Endothelial cell of umbilical vein (primary cell): ENCODE measurements at regions not wholly inside any gene's neighbourhood (a gene's known extent, or its start where the extent isn't known, plus 50 kb on each side); places are given as distances from the start of the nearest gene placed in this dataset.

Experiments used
- BruUV-seq: library from RNA; stranded (reverse); fragments of 400-500 nt; replicated peaks from 2 replicates; lab custom pipeline; 2021; lab: Mats Ljungman, UMichigan
- CTCF ChIA-PET: fragments of 300-600, 350-600 bp; sonication (Branson Sonifier 250); formaldehyde crosslinking; loops from one replicate; lab custom pipeline; 2021; ENCODE audit warnings: antibody characterized with exemption, inconsistent platforms; lab: Charles Lee
- POLR2A ChIA-PET: fragments of 300-600, 350-600 bp; sonication (Branson Sonifier 250); formaldehyde crosslinking; loops from one replicate; lab custom pipeline; 2021; ENCODE audit warnings: antibody characterized with exemption, inconsistent platforms; lab: Charles Lee
- DNase-seq: peaks from one replicate; pipeline ENCODE4 v3.0.0-alpha.2; 2011; ENCODE audit warnings: low read depth, low spot score
- FAIRE-seq: peaks from 2 replicates; lab custom pipeline; 2011; peaks lifted over from hg19 to GRCh38; lab: Jason Lieb, UNC
- H2AFZ ChIP-seq: 2 replicates; pipeline ENCODE4 v1.6.0; 2012; ENCODE audit warnings: low read depth, low read length, control low read depth, inconsistent platforms
- H3K27ac ChIP-seq: 2 replicates; pipeline ENCODE4 v1.5.1; 2011; ENCODE audit warnings: low read depth, mild to moderate bottlenecking, control low read depth, low read length, moderate library complexity; ENCODE audit not compliant: insufficient read depth
- H3K27me3 ChIP-seq, 2 experiments: 2 replicates each; pipeline versions ENCODE4 v1.6.0 to v1.6.1; 2011; ENCODE audit warnings: low read length in 2 of 2, mixed read lengths in 1 of 2; ENCODE audit not compliant: control insufficient read depth in 2 of 2, insufficient read depth in 2 of 2
- H3K36me3 ChIP-seq, 2 experiments: 2 replicates in 1 of 2; 3 replicates in 1 of 2; pipeline ENCODE4 v1.5.1; 2011; ENCODE audit warnings: low read length in 2 of 2, mild to moderate bottlenecking in 1 of 2, moderate library complexity in 1 of 2; ENCODE audit not compliant: control insufficient read depth in 2 of 2, insufficient read depth in 2 of 2; ENCODE audit errors: extremely low read depth in 1 of 2
- H3K4me1 ChIP-seq: 3 replicates; pipeline ENCODE4 v1.5.1; 2011; ENCODE audit warnings: mild to moderate bottlenecking, low read length; ENCODE audit not compliant: control insufficient read depth, insufficient read depth; ENCODE audit errors: extremely low read depth
- H3K4me2 ChIP-seq: 2 replicates; pipeline ENCODE4 v1.6.1; 2011; ENCODE audit warnings: low read length, control low read depth, mixed read lengths; ENCODE audit not compliant: insufficient read depth
- H3K4me3 ChIP-seq, 3 experiments: fragments of 200-600 bp in 1 of 3; sonication (generic), shearing (Covaris generic) in 1 of 3; replicated peaks in 1 of 3; 2 replicates each; pipeline ENCODE4 v1.5.1; 2011 to 2016; ENCODE audit warnings: control low read depth in 3 of 3, low read length in 3 of 3, mild to moderate bottlenecking in 2 of 3, inconsistent platforms in 1 of 3, low read depth in 1 of 3, moderate library complexity in 1 of 3; ENCODE audit not compliant: insufficient read depth in 1 of 3
- H3K79me2 ChIP-seq: 2 replicates; pipeline ENCODE4 v1.6.0; 2012; ENCODE audit warnings: low read length, inconsistent platforms; ENCODE audit not compliant: control insufficient read depth, insufficient read depth
- H3K9ac ChIP-seq: replicated peaks from 2 replicates; pipeline ENCODE3; 2011; ENCODE audit warnings: low read length, control low read depth; ENCODE audit not compliant: insufficient read depth; ENCODE audit errors: extremely low read depth
- H3K9me1 ChIP-seq: replicated peaks from 3 replicates; pipeline ENCODE4 v1.6.0; 2011; ENCODE audit warnings: mild to moderate bottlenecking, low read length; ENCODE audit not compliant: control insufficient read depth, insufficient read depth; ENCODE audit errors: extremely low read depth
- H3K9me3 ChIP-seq: replicated peaks from 2 replicates; pipeline ENCODE4 v1.5.1; 2012; ENCODE audit warnings: low read length, inconsistent platforms; ENCODE audit not compliant: control insufficient read depth, insufficient read depth
- H4K20me1 ChIP-seq: replicated peaks from 2 replicates; pipeline ENCODE3; 2011; ENCODE audit warnings: mild to moderate bottlenecking, low read length; ENCODE audit not compliant: control insufficient read depth, insufficient read depth; ENCODE audit errors: extremely low read depth
- CTCF ChIP-seq, 2 donors: IDR thresholded peaks; 1 replicate in 1 of 2; 2 replicates in 1 of 2; pipeline ENCODE4 v1.5.1; 2011; ENCODE audit warnings: low read length in 2 of 2, mild to moderate bottlenecking in 2 of 2, moderate library complexity in 2 of 2, control low read depth in 1 of 2, inconsistent platforms in 1 of 2, low read depth in 1 of 2; ENCODE audit not compliant: insufficient read depth in 1 of 2; ENCODE audit errors: extremely low read depth in 1 of 2
- EZH2 ChIP-seq: IDR thresholded peaks from 2 replicates; pipeline ENCODE4 v1.6.1; 2012; ENCODE audit warnings: borderline replicate concordance, low read depth, mild to moderate bottlenecking, moderate library complexity, low read length, inconsistent platforms; ENCODE audit not compliant: severe bottlenecking
- FOS ChIP-seq: IDR thresholded peaks from 2 replicates; pipeline ENCODE4 v1.6.1; 2011; ENCODE audit warnings: mild to moderate bottlenecking, low read length, moderate library complexity, borderline replicate concordance; ENCODE audit not compliant: insufficient read depth
- GATA2 ChIP-seq: IDR thresholded peaks from 2 replicates; pipeline ENCODE4 v1.7.0; 2011; ENCODE audit warnings: low read depth, mild to moderate bottlenecking, moderate library complexity, mixed read lengths, low read length; ENCODE audit not compliant: insufficient read length, insufficient read depth
- JUN ChIP-seq: IDR thresholded peaks from 2 replicates; pipeline ENCODE4 v1.6.1; 2011; ENCODE audit warnings: borderline replicate concordance, low read depth; ENCODE audit not compliant: insufficient read length, insufficient read depth
- MAX ChIP-seq: IDR thresholded peaks from 2 replicates; pipeline ENCODE4 v1.6.1; 2011; ENCODE audit not compliant: insufficient read depth, insufficient read length
- MYC ChIP-seq: IDR thresholded peaks from one replicate; pipeline ENCODE4 v1.6.1; 2011; ENCODE audit warnings: mild to moderate bottlenecking, low read depth, low read length
- POLR2A ChIP-seq: IDR thresholded peaks from 2 replicates; pipeline ENCODE4 v1.6.1; 2012; ENCODE audit warnings: low read depth, mild to moderate bottlenecking, control low read depth, low read length
- POLR2AphosphoS5 ChIP-seq: IDR thresholded peaks from 2 replicates; pipeline ENCODE4 v1.6.1; 2012; ENCODE audit warnings: low read depth, mild to moderate bottlenecking, control low read depth, low read length, moderate library complexity; ENCODE audit not compliant: insufficient read depth
- dilution Hi-C: fragments of 300-500 bp; cut with MboI; formaldehyde crosslinking; loops from one replicate; pipeline ENCODE4 v1.15.0; 2019; ENCODE audit warnings: low sequenced_read_pairs; ENCODE audit not compliant: extremely low pct_ligation_motif_present
- intact Hi-C: fragments of 100-400 bp; cut with micrococcal nuclease; formaldehyde crosslinking; loops from one replicate; pipeline ENCODE4 v1.10.0; 2022

GRCh38 chr2:160550048-160550447 is 56.4 kb upstream of the RBMS1 start:
- Histone ChIP-seq H3K4me3 (no peak overlapping the region), H2AFZ (no peak overlapping the region), H3K4me2 (no peak overlapping the region), H3K27ac (no peak overlapping the region), H3K27me3 (no peaks in the 10 kb centered on the region), H3K9ac (no peak overlapping the region), H3K4me1 (no peaks in the 10 kb centered on the region), H4K20me1 (no peaks in the 10 kb centered on the region), H3K79me2 (no peaks in the 10 kb centered on the region), H3K36me3 (no peaks in the 10 kb centered on the region), H3K9me1 (no peaks in the 10 kb centered on the region), H3K9me3 (no peaks in the 10 kb centered on the region)
- BruUV-seq = no TSS peak
- dilution Hi-C loops = no loop called here
- TF ChIP-seq POLR2A (no peak), JUN (no peak), POLR2AphosphoS5 (no peak), CTCF (IDR thresholded peaks at IDR 0.05; ENCODE audit: extremely low read depth in 1 of 2, insufficient read depth in 1 of 2, low read depth in 1 of 2, low read length in 2 of 2) (no peak), EZH2 (no peak), GATA2 (no peak), MAX (no peak), FOS (no peak), MYC (no peak)
- FAIRE-seq = no peak
- CTCF ChIA-PET = interaction anchor here (0.6 to 2.0 kb wide), 5 partner anchors 10 to 369 kb away, joined by 3 to 5 read pairs (median 3); no protein-coding TSS in a partner anchor
- intact Hi-C loops = no loop called here
- no peak for DNase-seq
- POLR2A ChIA-PET = no interaction called here
